ENCODE measurements at regions not wholly inside any gene's neighbourhood (a gene's known extent, or its start where the extent isn't known, plus 50 kb on each side); places are given as distances from the start of the nearest gene placed in this dataset.

GRCh38 chr11:104221455-104221854 is 57.5 kb upstream of the PDGFD start:
- TF ChIP-seq YY1 (IDR thresholded peaks at IDR 0.05; ENCODE audit: insufficient read depth, insufficient read length) = no peak
- TF ChIP-seq ZNF274 (IDR thresholded peaks at IDR 0.05; ENCODE audit: low read depth, low read length) = no peak
